HL-60 (cell line): ENCODE measurements at regions not wholly inside any gene's neighbourhood (a gene's known extent, or its start where the extent isn't known, plus 50 kb on each side); places are given as distances from the start of the nearest gene placed in this dataset.

Experiments used
- CTCF ChIP-seq: IDR thresholded peaks from one replicate; pipeline ENCODE4 v1.5.1; 2011; ENCODE audit warnings: low read length, control low read depth, inconsistent platforms; ENCODE audit not compliant: insufficient read depth
- GABPA ChIP-seq: IDR thresholded peaks from 2 replicates; pipeline ENCODE4 v1.6.1; 2012; ENCODE audit warnings: low read depth
- POLR2AphosphoS5 ChIP-seq: IDR thresholded peaks from 2 replicates; pipeline ENCODE4 v1.6.1; 2012; ENCODE audit warnings: low read depth
- REST ChIP-seq: IDR thresholded peaks from 2 replicates; pipeline ENCODE4 v1.6.1; 2012; ENCODE audit warnings: low read depth; ENCODE audit not compliant: insufficient replicate concordance
- SPI1 ChIP-seq: IDR thresholded peaks from 2 replicates; pipeline ENCODE4 v1.6.1; 2012; ENCODE audit warnings: low read depth, mild to moderate bottlenecking, borderline replicate concordance

- TF ChIP-seq CTCF (no peak), REST (no peak), POLR2AphosphoS5 (no peak), GABPA (no peak), SPI1 (no peak)
These were observed 313.0 kb upstream of the CD180 start for GRCh38 chr5:67509402-67510186.
